Activated CD8-positive, alpha-beta memory T cell treated with anti-CD3 and anti-CD28 coated beads, Interleukin-2, amount 50 U/mL, for 4 hours (primary cell): ENCODE measurements at regions not wholly inside any gene's neighbourhood (a gene's known extent, or its start where the extent isn't known, plus 50 kb on each side); places are given as distances from the start of the nearest gene placed in this dataset.

Experiments used
- DNase-seq: peaks from one replicate; pipeline ENCODE4 v3.0.0-alpha.2; 2020

- DNase-seq = no peak
Observed at GRCh38 chr20:62583424-62583920, 58.8 kb upstream of the SLCO4A1 start.

GRCh38 chr20:62584671-62585460 lies 57.4 kb upstream of the SLCO4A1 start:
- DNase-seq = no peak

GRCh38 chr20:62585461-62585970 lies 56.8 kb upstream of the SLCO4A1 start:
- no peak for DNase-seq

GRCh38 chr20:62586799-62587198 lies 55.5 kb upstream of the SLCO4A1 start:
- DNase-seq = no peak

GRCh38 chr20:62587757-62588402 lies 54.4 kb upstream of the SLCO4A1 start:
- DNase-seq = no peak

- no peak for DNase-seq
Observed at GRCh38 chr20:62588458-62589149, 53.7 kb upstream of the SLCO4A1 start.

GRCh38 chr20:62589150-62589498 lies 53.2 kb upstream of the SLCO4A1 start:
- no peak for DNase-seq

- no peak for DNase-seq
Observed at GRCh38 chr20:62589720-62590119, 52.6 kb upstream of the SLCO4A1 start.

- no peak for DNase-seq
Observed at GRCh38 chr20:62590309-62591121, 51.8 kb upstream of the SLCO4A1 start.

GRCh38 chr20:62591122-62591468 lies 51.2 kb upstream of the SLCO4A1 start:
- no peak for DNase-seq

- no peak for DNase-seq
Observed at GRCh38 chr20:62591591-62591990, 50.7 kb upstream of the SLCO4A1 start.
